Ascending aorta (tissue), 2 donors: ENCODE measurements at regions not wholly inside any gene's neighbourhood (a gene's known extent, or its start where the extent isn't known, plus 50 kb on each side); places are given as distances from the start of the nearest gene placed in this dataset.

ENCODE experiments used
- DNase-seq, 2 donors: peaks; one replicate each; pipeline ENCODE4 v3.0.0-alpha.2; 2019; ENCODE audit warnings: low spot score in 2 of 2
- H3K27ac ChIP-seq, 2 donors: fragments of 200-600 bp; sonication (generic); one replicate each; pipeline ENCODE4 v1.5.1; 2016 to 2017; ENCODE audit warnings: mild to moderate bottlenecking in 1 of 2
- H3K27me3 ChIP-seq: fragments of 200-600 bp; sonication (generic); one replicate; pipeline ENCODE4 v1.5.1; 2017
- H3K36me3 ChIP-seq, 2 donors: fragments of 200-600 bp; sonication (generic); one replicate each; pipeline ENCODE4 v1.5.1; 2016
- H3K4me1 ChIP-seq, 2 donors: fragments of 200-600 bp; sonication (generic); one replicate each; pipeline ENCODE4 v1.5.1; 2016 to 2017; ENCODE audit warnings: mild to moderate bottlenecking in 1 of 2
- H3K4me3 ChIP-seq, 2 donors: fragments of 200-600 bp; sonication (generic); one replicate each; pipeline ENCODE4 v1.5.1; 2016 to 2017; ENCODE audit warnings: mild to moderate bottlenecking in 1 of 2
- H3K9me3 ChIP-seq, 2 donors: fragments of 200-600 bp; sonication (generic); one replicate each; pipeline ENCODE4 v1.5.1; 2016
- intact Hi-C: fragments of 100-400 bp; cut with DNase I; formaldehyde crosslinking; loops from one replicate; pipeline ENCODE4 v1.15.1; 2023
- TF ChIP-seq, protein P1 (sequence below), 3 experiments: fragments of 200-600 bp in 2 of 3; fragments of 450-650 bp in 1 of 3; sonication (generic) in 2 of 3; IDR thresholded peaks; one replicate each; pipeline ENCODE4 v1.5.1; 2016 to 2019; ENCODE audit warnings: antibody characterized with exemption in 3 of 3, mild to moderate bottlenecking in 1 of 3, moderate library complexity in 1 of 3

DNA sequence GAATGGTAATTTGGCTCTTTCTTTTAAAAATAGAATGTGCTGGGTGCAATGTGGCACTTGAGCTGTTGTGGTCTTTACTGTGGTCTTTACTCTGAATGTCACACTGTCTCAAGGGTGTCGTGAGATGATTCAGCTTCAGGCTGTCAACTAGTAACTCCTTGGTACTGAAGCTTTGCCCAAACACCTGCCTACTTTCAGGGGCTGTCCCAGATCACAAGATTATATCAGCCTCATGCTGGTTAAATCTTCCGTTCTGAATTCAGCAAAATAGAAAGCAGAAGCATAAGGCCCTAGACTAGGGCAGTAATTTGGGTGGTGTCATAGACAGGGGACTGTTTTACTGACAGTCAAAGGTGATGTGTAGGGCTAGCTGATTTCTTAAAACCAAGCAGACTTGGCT is 110.9 kb downstream of the BAMBI start:
- no peaks in the 10 kb centered on the region for H3K4me1 ChIP-seq
- no peak overlapping the region for H3K27ac ChIP-seq
- H3K27me3 ChIP-seq: no peaks in the 10 kb centered on the region
- TF ChIP-seq, protein P1, sequence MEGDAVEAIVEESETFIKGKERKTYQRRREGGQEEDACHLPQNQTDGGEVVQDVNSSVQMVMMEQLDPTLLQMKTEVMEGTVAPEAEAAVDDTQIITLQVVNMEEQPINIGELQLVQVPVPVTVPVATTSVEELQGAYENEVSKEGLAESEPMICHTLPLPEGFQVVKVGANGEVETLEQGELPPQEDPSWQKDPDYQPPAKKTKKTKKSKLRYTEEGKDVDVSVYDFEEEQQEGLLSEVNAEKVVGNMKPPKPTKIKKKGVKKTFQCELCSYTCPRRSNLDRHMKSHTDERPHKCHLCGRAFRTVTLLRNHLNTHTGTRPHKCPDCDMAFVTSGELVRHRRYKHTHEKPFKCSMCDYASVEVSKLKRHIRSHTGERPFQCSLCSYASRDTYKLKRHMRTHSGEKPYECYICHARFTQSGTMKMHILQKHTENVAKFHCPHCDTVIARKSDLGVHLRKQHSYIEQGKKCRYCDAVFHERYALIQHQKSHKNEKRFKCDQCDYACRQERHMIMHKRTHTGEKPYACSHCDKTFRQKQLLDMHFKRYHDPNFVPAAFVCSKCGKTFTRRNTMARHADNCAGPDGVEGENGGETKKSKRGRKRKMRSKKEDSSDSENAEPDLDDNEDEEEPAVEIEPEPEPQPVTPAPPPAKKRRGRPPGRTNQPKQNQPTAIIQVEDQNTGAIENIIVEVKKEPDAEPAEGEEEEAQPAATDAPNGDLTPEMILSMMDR (IDR thresholded peaks at IDR 0.05): no peak
- H3K4me3 ChIP-seq: no peak overlapping the region
- intact Hi-C loops: no loop called here
- no peak for DNase-seq
- no peaks in the 10 kb centered on the region for H3K9me3 ChIP-seq
- H3K36me3 ChIP-seq: no peaks in the 10 kb centered on the region

GRCh38 chr10:28788762-28789161 is 111.4 kb downstream of the BAMBI start:
- Histone ChIP-seq H3K36me3 (no peaks in the 10 kb centered on the region), H3K27ac (no peak overlapping the region), H3K4me3 (no peak overlapping the region), H3K9me3 (no peaks in the 10 kb centered on the region), H3K4me1 (no peaks in the 10 kb centered on the region), H3K27me3 (no peaks in the 10 kb centered on the region)
- intact Hi-C loops: no loop called here
- no peak for DNase-seq
- TF ChIP-seq, protein P1 (IDR thresholded peaks at IDR 0.05): no peak

GRCh38 chr10:28790146-28790545 is 112.8 kb downstream of the BAMBI start:
- no peaks in the 10 kb centered on the region for H3K27me3 ChIP-seq
- no peaks in the 10 kb centered on the region for H3K9me3 ChIP-seq
- no peaks in the 10 kb centered on the region for H3K36me3 ChIP-seq
- TF ChIP-seq, protein P1 (IDR thresholded peaks at IDR 0.05): no peak
- no peak overlapping the region for H3K27ac ChIP-seq
- DNase-seq: no peak
- no peaks in the 10 kb centered on the region for H3K4me1 ChIP-seq
- H3K4me3 ChIP-seq: no peak overlapping the region
- intact Hi-C loops: no loop called here

- TF ChIP-seq, protein P1 (IDR thresholded peaks at IDR 0.05): no peak
- Histone ChIP-seq H3K4me1 (peaks cover 0 to 5% of the 10 kb centered on the region in 2 donors), H3K36me3 (no peaks in the 10 kb centered on the region), H3K4me3 (no peak overlapping the region), H3K9me3 (no peaks in the 10 kb centered on the region), H3K27ac (no peak overlapping the region), H3K27me3 (no peaks in the 10 kb centered on the region)
- intact Hi-C loops: no loop called here
- DNase-seq: no peak
Measured at GRCh38 chr10:28793482-28793881, 116.2 kb downstream of the BAMBI start.

GRCh38 chr10:28794986-28795385 is 117.7 kb downstream of the BAMBI start:
- intact Hi-C loops: loop anchor here (5.0 kb wide), 2 partner anchors 87 to 197 kb away; no protein-coding TSS in a partner anchor
- no peak for DNase-seq
- H3K36me3 ChIP-seq: no peaks in the 10 kb centered on the region
- peaks cover 0 to 8% of the 10 kb centered on the region in 2 donors for H3K4me1 ChIP-seq
- no peak overlapping the region for H3K4me3 ChIP-seq
- TF ChIP-seq, protein P1 (IDR thresholded peaks at IDR 0.05): no peak
- H3K9me3 ChIP-seq: no peaks in the 10 kb centered on the region
- H3K27ac ChIP-seq: peak overlapping the region; percentile 2 to 26
- H3K27me3 ChIP-seq: no peaks in the 10 kb centered on the region
